ENCODE measurements at regions not wholly inside any gene's neighbourhood (a gene's known extent, or its start where the extent isn't known, plus 50 kb on each side); places are given as distances from the start of the nearest gene placed in this dataset.

DNA sequence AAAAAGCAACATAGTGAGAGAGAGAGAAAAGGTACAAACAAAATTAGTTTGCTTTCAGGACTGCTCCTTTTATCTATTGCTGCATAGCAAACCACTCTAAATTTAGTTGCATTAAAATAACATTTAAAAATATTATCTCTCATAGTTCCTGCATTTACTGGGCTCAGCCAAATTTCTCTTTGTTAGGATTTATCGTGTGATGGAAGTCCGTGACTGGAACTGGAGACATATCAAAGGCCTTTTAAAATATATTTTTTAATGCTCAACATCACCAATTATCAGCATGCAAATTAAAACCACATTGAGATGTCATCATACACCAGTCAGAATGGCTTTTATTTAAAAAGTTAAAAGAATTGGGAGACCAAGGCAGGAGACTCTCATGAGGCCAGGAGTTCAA lies 107.6 kb upstream of the SYT1 start:
- TF ChIP-seq POLR2A (IDR thresholded peaks at IDR 0.05) = no peak
- no peak for TF ChIP-seq CTCF (IDR thresholded peaks at IDR 0.05 in 8 of 11, conservative IDR thresholded peaks at IDR 0.05 in 3 of 11)
- no peak for TF ChIP-seq POLR2AphosphoS5 (IDR thresholded peaks at IDR 0.05)

All from spleen (tissue), 7 donors.